HG02642 (cell line): ENCODE measurements at regions not wholly inside any gene's neighbourhood (a gene's known extent, or its start where the extent isn't known, plus 50 kb on each side); places are given as distances from the start of the nearest gene placed in this dataset.

Experiments used
- ATAC-seq: cut with Tn5 transposase; IDR thresholded peaks from one replicate; pipeline ENCODE4 v1.9.1; 2021; ENCODE audit warnings: mild to moderate bottlenecking; ENCODE audit not compliant: unreplicated experiment, poor library complexity

DNA sequence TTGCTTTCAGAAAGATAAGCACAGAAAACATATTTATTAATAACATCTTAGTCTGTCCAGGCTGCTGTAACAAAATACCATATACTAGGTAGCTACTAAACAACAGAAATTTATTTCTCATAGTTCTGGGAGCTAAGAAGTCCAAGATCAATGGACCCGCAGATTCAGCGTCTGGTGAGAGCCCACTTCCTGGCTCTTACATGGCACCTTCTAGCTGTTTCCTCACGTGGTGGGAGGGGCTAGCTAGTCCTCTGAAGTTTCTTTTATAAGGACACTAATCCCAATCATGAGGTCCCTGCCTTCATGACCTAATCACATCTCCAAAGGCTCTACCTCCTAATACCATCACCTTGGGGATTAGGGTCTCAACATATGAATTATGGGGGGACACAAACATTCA lies 57.2 kb upstream of the AFF2 start:
- no peak for ATAC-seq

GRCh38 chrX:148448686-148449085 lies 51.7 kb upstream of the AFF2 start:
- ATAC-seq = no peak
